ENCODE measurements at regions not wholly inside any gene's neighbourhood (a gene's known extent, or its start where the extent isn't known, plus 50 kb on each side); places are given as distances from the start of the nearest gene placed in this dataset.

GRCh38 chr16:61005952-61006351 lies 1030.3 kb downstream of the CDH8 start:
- TF ChIP-seq CTCF (IDR thresholded peaks at IDR 0.05; ENCODE audit: low read depth, low read length): no peak
- peaks cover 8% of the 10 kb centered on the region for H3K27me3 ChIP-seq (ENCODE audit: insufficient read depth, low read depth, severe bottlenecking)
- H3K4me3 ChIP-seq (ENCODE audit: low read depth, low read length): no peak overlapping the region
- no peaks in the 10 kb centered on the region for H3K36me3 ChIP-seq
- H3K9me3 ChIP-seq (ENCODE audit: severe bottlenecking): no peaks in the 10 kb centered on the region
- DNase-seq: no peak
- no peak overlapping the region for H3K27ac ChIP-seq

GRCh38 chr16:61002479-61003204 lies 1033.6 kb downstream of the CDH8 start:
- H3K27me3 ChIP-seq (ENCODE audit: insufficient read depth, low read depth, severe bottlenecking): peaks cover 10% of the 10 kb centered on the region
- H3K27ac ChIP-seq: no peak overlapping the region
- H3K4me3 ChIP-seq (ENCODE audit: low read depth, low read length): no peak overlapping the region
- no peak for TF ChIP-seq CTCF (IDR thresholded peaks at IDR 0.05; ENCODE audit: low read depth, low read length)
- no peak for DNase-seq
- H3K36me3 ChIP-seq: no peaks in the 10 kb centered on the region
- no peaks in the 10 kb centered on the region for H3K9me3 ChIP-seq (ENCODE audit: severe bottlenecking)

GRCh38 chr16:60991886-60992285 lies 1044.4 kb downstream of the CDH8 start:
- no peak overlapping the region for H3K27ac ChIP-seq
- TF ChIP-seq CTCF (IDR thresholded peaks at IDR 0.05; ENCODE audit: low read depth, low read length): no peak
- no peak for DNase-seq
- no peak overlapping the region for H3K4me3 ChIP-seq (ENCODE audit: low read depth, low read length)
- H3K27me3 ChIP-seq (ENCODE audit: insufficient read depth, low read depth, severe bottlenecking): peaks cover 10% of the 10 kb centered on the region
- H3K36me3 ChIP-seq: no peaks in the 10 kb centered on the region
- H3K9me3 ChIP-seq (ENCODE audit: severe bottlenecking): no peaks in the 10 kb centered on the region

- Histone ChIP-seq H3K9me3 (ENCODE audit: severe bottlenecking) (no peaks in the 10 kb centered on the region), H3K4me3 (ENCODE audit: low read depth, low read length) (no peak overlapping the region), H3K27ac (no peak overlapping the region), H3K27me3 (ENCODE audit: insufficient read depth, low read depth, severe bottlenecking) (peaks cover 8% of the 10 kb centered on the region), H3K36me3 (no peaks in the 10 kb centered on the region)
- no peak for DNase-seq
- TF ChIP-seq CTCF (IDR thresholded peaks at IDR 0.05; ENCODE audit: low read depth, low read length): no peak
Measured at GRCh38 chr16:60989592-60989991, 1046.6 kb downstream of the CDH8 start.

- H3K9me3 ChIP-seq (ENCODE audit: severe bottlenecking): no peaks in the 10 kb centered on the region
- DNase-seq: no peak
- no peak overlapping the region for H3K27ac ChIP-seq
- no peak overlapping the region for H3K4me3 ChIP-seq (ENCODE audit: low read depth, low read length)
- TF ChIP-seq CTCF (IDR thresholded peaks at IDR 0.05; ENCODE audit: low read depth, low read length): no peak
- H3K36me3 ChIP-seq: no peaks in the 10 kb centered on the region
- peaks cover 5% of the 10 kb centered on the region for H3K27me3 ChIP-seq (ENCODE audit: insufficient read depth, low read depth, severe bottlenecking)
Measured at GRCh38 chr16:60979119-60979518, 1057.1 kb downstream of the CDH8 start.

- no peaks in the 10 kb centered on the region for H3K9me3 ChIP-seq (ENCODE audit: severe bottlenecking)
- H3K27me3 ChIP-seq (ENCODE audit: insufficient read depth, low read depth, severe bottlenecking): peaks cover 2% of the 10 kb centered on the region
- no peak for TF ChIP-seq CTCF (IDR thresholded peaks at IDR 0.05; ENCODE audit: low read depth, low read length)
- no peak overlapping the region for H3K4me3 ChIP-seq (ENCODE audit: low read depth, low read length)
- no peak for DNase-seq
- H3K36me3 ChIP-seq: no peaks in the 10 kb centered on the region
- no peak overlapping the region for H3K27ac ChIP-seq
Measured at GRCh38 chr16:60949800-60950199, 1086.4 kb downstream of the CDH8 start.

Measured in WERI-Rb-1 (cell line).